ENCODE measurements at regions not wholly inside any gene's neighbourhood (a gene's known extent, or its start where the extent isn't known, plus 50 kb on each side); places are given as distances from the start of the nearest gene placed in this dataset.

- no peak for TF ChIP-seq RAD21 (IDR thresholded peaks at IDR 0.05; ENCODE audit: low read length)
- no peak for TF ChIP-seq CTCF (conservative IDR thresholded peaks at IDR 0.05; ENCODE audit: low read depth, low read length)
- TF ChIP-seq MAZ (IDR thresholded peaks at IDR 0.05; ENCODE audit: borderline replicate concordance, low read depth, low read length) = no peak
- no peak for TF ChIP-seq RFX5 (IDR thresholded peaks at IDR 0.05; ENCODE audit: low read depth, low read length)
- TF ChIP-seq RCOR1 (IDR thresholded peaks at IDR 0.05; ENCODE audit: insufficient replicate concordance, low read length) = no peak
- TF ChIP-seq MXI1 (IDR thresholded peaks at IDR 0.05; ENCODE audit: borderline replicate concordance, low read depth, low read length) = no peak
Measured at GRCh38 chr20:41889844-41890224, 271.7 kb upstream of the CHD6 start.
